Keratinocyte (primary cell): ENCODE measurements at regions not wholly inside any gene's neighbourhood (a gene's known extent, or its start where the extent isn't known, plus 50 kb on each side); places are given as distances from the start of the nearest gene placed in this dataset.

Source experiments
- DNase-seq: peaks from one replicate; pipeline ENCODE4 v3.0.0-alpha.2; 2011; ENCODE audit warnings: low read depth, missing footprints, low spot score
- FAIRE-seq: peaks from 2 replicates; lab custom pipeline; 2011; peaks lifted over from hg19 to GRCh38; lab: Jason Lieb, UNC
- H2AFZ ChIP-seq: 2 replicates; pipeline ENCODE4 v1.6.0; 2012; ENCODE audit warnings: low read length, control low read depth, inconsistent platforms; ENCODE audit not compliant: control insufficient read depth
- H3K27ac ChIP-seq: 2 replicates; pipeline ENCODE4 v1.5.1; 2011; ENCODE audit warnings: low read length; ENCODE audit not compliant: control insufficient read depth, insufficient read depth
- H3K27me3 ChIP-seq: 3 replicates; pipeline ENCODE4 v1.6.0; 2011; ENCODE audit warnings: low read length; ENCODE audit not compliant: control insufficient read depth, insufficient read depth; ENCODE audit errors: extremely low read depth
- H3K36me3 ChIP-seq, 2 experiments: 2 replicates in 1 of 2; 3 replicates in 1 of 2; pipeline ENCODE4 v1.5.1; 2011; ENCODE audit warnings: low read length in 2 of 2, mild to moderate bottlenecking in 1 of 2; ENCODE audit not compliant: control insufficient read depth in 2 of 2, insufficient read depth in 2 of 2; ENCODE audit errors: extremely low read depth in 1 of 2
- H3K4me1 ChIP-seq: 3 replicates; pipeline ENCODE4 v1.5.1; 2011; ENCODE audit warnings: low read length; ENCODE audit not compliant: control insufficient read depth, insufficient read depth; ENCODE audit errors: extremely low read depth
- H3K4me2 ChIP-seq: 3 replicates; pipeline ENCODE4 v1.6.0; 2011; ENCODE audit warnings: low read depth, low read length; ENCODE audit not compliant: control insufficient read depth, insufficient read depth; ENCODE audit errors: extremely low read depth
- H3K4me3 ChIP-seq, 3 experiments: fragments of 200-600 bp in 1 of 3; sonication (generic) in 1 of 3; 2 replicates in 2 of 3; 3 replicates in 1 of 3; pipeline ENCODE4 v1.5.1; 2011 to 2016; ENCODE audit warnings: low read length in 3 of 3, mild to moderate bottlenecking in 3 of 3, control low read depth in 2 of 3, inconsistent platforms in 1 of 3, low read depth in 1 of 3, mixed read lengths in 1 of 3, mixed run types in 1 of 3, moderate library complexity in 1 of 3; ENCODE audit not compliant: control insufficient read depth in 2 of 3, insufficient read depth in 2 of 3; ENCODE audit errors: extremely low read depth in 1 of 3
- H3K79me2 ChIP-seq: 2 replicates; pipeline ENCODE4 v1.6.0; 2012; ENCODE audit warnings: low read length; ENCODE audit not compliant: control insufficient read depth, insufficient read depth
- H3K9ac ChIP-seq: 3 replicates; pipeline ENCODE4 v1.6.0; 2011; ENCODE audit warnings: low read length; ENCODE audit not compliant: control insufficient read depth, insufficient read depth; ENCODE audit errors: extremely low read depth
- H3K9me1 ChIP-seq: 3 replicates; pipeline ENCODE4 v1.6.0; 2011; ENCODE audit warnings: low read length; ENCODE audit not compliant: control insufficient read depth, insufficient read depth; ENCODE audit errors: extremely low read depth
- H3K9me3 ChIP-seq: 2 replicates; pipeline ENCODE4 v1.5.1; 2012; ENCODE audit warnings: low read depth, low read length; ENCODE audit not compliant: control insufficient read depth
- H4K20me1 ChIP-seq: 3 replicates; pipeline ENCODE4 v1.6.0; 2011; ENCODE audit warnings: low read length; ENCODE audit not compliant: control insufficient read depth, insufficient read depth; ENCODE audit errors: extremely low read depth
- CTCF ChIP-seq, 3 experiments: IDR thresholded peaks in 1 of 3; conservative IDR thresholded peaks in 1 of 3; optimal IDR thresholded peaks in 1 of 3; 2 replicates in 2 of 3; 3 replicates in 1 of 3; pipeline versions ENCODE3 to v1.5.1; 2011; ENCODE audit warnings: low read length in 3 of 3, mild to moderate bottlenecking in 3 of 3, moderate library complexity in 2 of 3, control low read depth in 1 of 3, inconsistent platforms in 1 of 3; ENCODE audit not compliant: insufficient read depth in 2 of 3; ENCODE audit errors: extremely low read depth in 1 of 3
- EZH2 ChIP-seq: IDR thresholded peaks from one replicate; pipeline ENCODE4 v1.6.1; 2012; ENCODE audit warnings: inconsistent platforms, mild to moderate bottlenecking, low read length, moderate library complexity
- dilution Hi-C: fragments of 300-500 bp; cut with MboI; formaldehyde crosslinking; loops from one replicate; pipeline ENCODE4 v1.7.0; 2020; ENCODE audit warnings: low sequenced_read_pairs; ENCODE audit not compliant: extremely low pct_ligation_motif_present

DNA sequence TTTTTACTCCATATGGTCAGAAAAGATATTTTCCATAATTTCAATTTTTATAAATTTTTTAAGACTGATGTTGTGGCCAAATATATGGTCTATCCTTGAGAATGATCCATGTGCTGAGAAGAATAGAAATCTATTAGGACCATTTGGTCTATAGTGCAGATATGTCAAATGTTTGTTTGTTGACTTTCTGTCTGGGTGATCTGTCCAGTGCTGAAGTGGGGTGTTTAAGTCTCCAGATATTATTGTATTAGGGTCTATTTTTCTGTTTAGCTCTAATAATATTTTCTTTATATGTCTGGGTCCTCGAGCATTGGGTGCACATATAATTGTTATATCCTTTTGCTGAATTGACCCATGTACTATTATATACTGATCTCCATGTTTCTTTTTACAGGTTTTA lies 308.9 kb upstream of the LMO3 start:
- dilution Hi-C loops: no loop called here
- no peak overlapping the region for H3K27ac ChIP-seq
- no peak overlapping the region for H3K4me3 ChIP-seq
- H3K4me2 ChIP-seq: no peak overlapping the region
- H4K20me1 ChIP-seq: no peaks in the 10 kb centered on the region
- no peak overlapping the region for H2AFZ ChIP-seq
- no peaks in the 10 kb centered on the region for H3K27me3 ChIP-seq
- H3K9ac ChIP-seq: no peak overlapping the region
- no peaks in the 10 kb centered on the region for H3K9me1 ChIP-seq
- no peaks in the 10 kb centered on the region for H3K4me1 ChIP-seq
- no peak for DNase-seq
- H3K79me2 ChIP-seq: no peaks in the 10 kb centered on the region
- H3K9me3 ChIP-seq: no peaks in the 10 kb centered on the region
- no peak for TF ChIP-seq CTCF (optimal IDR thresholded peaks at IDR 0.05 in 1 of 3, IDR thresholded peaks at IDR 0.05 in 1 of 3, conservative IDR thresholded peaks at IDR 0.05 in 1 of 3; ENCODE audit: extremely low read depth in 1 of 3, insufficient read depth in 2 of 3, low read length in 3 of 3)
- no peak for TF ChIP-seq EZH2
- H3K36me3 ChIP-seq: no peaks in the 10 kb centered on the region
- no peak for FAIRE-seq

DNA sequence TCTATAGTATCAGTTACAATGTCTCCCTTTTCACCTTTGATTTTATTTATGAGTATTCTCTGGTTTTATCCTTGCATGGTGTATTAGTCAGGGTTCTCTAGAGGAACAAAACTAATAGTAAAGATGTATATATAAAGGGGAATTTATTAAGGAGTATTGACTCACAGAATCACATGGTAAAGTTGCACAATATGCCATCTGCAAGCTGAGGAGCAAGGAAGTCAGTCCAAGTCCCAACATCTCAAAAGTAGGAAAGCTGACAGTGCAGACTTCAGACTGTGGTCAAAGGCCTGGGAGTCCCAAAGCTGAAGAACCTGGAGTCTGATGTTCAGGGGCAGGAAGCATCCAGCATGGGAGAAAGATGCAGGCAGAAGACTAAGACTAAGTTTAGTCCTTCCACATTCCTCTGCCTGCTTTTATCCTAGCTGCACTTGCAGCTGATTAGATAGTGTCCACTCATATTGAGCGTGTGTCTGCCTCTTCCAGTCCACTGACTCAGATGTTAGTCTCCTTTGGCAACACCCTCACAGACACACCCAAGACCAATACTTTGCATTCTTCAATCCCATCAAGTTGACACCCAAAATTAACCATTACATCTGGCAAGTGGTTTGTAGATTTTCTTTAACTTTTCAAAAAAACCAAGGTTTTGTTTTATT lies 308.0 kb upstream of the LMO3 start:
- Histone ChIP-seq H3K9me1 (no peaks in the 10 kb centered on the region), H3K79me2 (no peaks in the 10 kb centered on the region), H3K27ac (no peak overlapping the region), H3K9ac (no peak overlapping the region), H3K27me3 (no peaks in the 10 kb centered on the region), H3K4me1 (no peaks in the 10 kb centered on the region), H3K4me2 (no peak overlapping the region), H2AFZ (no peak overlapping the region), H3K4me3 (no peak overlapping the region), H3K36me3 (no peaks in the 10 kb centered on the region), H4K20me1 (no peaks in the 10 kb centered on the region), H3K9me3 (no peaks in the 10 kb centered on the region)
- no peak for TF ChIP-seq EZH2
- no peak for TF ChIP-seq CTCF (optimal IDR thresholded peaks at IDR 0.05 in 1 of 3, IDR thresholded peaks at IDR 0.05 in 1 of 3, conservative IDR thresholded peaks at IDR 0.05 in 1 of 3; ENCODE audit: extremely low read depth in 1 of 3, insufficient read depth in 2 of 3, low read length in 3 of 3)
- dilution Hi-C loops: no loop called here
- FAIRE-seq: no peak
- DNase-seq: peak; percentile 7
